GM21576 (cell line): ENCODE measurements at regions not wholly inside any gene's neighbourhood (a gene's known extent, or its start where the extent isn't known, plus 50 kb on each side); places are given as distances from the start of the nearest gene placed in this dataset.

Experiments
- ATAC-seq: cut with Tn5 transposase; IDR thresholded peaks from one replicate; pipeline ENCODE4 v1.9.1; 2021; ENCODE audit warnings: mild to moderate bottlenecking, moderate library complexity; ENCODE audit not compliant: unreplicated experiment

DNA sequence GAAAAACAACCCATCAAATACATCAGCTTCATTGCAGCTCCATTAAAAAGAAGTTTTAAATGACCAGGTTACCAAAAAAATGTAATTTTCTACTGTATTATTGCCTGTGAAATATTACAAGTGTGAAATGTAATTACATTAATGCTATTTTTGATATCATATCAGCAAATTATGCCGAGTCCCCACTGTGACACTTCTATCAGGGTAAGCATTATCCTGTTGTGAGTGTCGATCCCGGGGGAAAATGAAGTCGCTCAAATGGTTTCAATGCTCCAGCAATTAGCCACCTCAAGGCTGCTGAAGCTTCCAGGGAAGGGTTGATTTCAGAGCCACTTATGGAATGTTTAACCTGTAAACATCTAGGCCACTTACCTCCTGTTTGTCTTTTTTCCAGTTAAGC, 70.4 kb downstream of the RCN1 start:
- ATAC-seq, result no peak

DNA sequence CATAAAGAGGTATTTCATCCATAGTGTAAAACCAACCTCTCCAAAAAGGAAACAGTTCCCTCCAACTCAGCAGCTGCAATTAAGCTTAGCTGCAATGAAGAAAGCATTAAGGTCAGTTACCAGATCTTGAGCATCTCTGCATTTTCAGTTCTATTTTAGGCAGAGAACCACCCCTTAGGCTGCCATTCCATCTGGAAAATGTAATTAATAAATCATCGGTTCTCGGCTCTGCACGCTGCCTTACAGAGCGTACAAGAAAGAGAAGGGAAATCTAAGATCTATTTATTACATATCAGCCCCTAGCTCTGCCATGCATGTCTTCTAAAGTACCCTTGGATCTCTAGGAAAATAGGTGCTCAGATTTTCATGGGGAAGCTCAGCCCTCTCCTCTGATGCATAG, 71.5 kb downstream of the RCN1 start:
- no peak for ATAC-seq

- no peak for ATAC-seq
Measured at GRCh38 chr11:32162906-32163305, 72.0 kb downstream of the RCN1 start.

GRCh38 chr11:32163557-32163956, 72.7 kb downstream of the RCN1 start:
- no peak for ATAC-seq

DNA sequence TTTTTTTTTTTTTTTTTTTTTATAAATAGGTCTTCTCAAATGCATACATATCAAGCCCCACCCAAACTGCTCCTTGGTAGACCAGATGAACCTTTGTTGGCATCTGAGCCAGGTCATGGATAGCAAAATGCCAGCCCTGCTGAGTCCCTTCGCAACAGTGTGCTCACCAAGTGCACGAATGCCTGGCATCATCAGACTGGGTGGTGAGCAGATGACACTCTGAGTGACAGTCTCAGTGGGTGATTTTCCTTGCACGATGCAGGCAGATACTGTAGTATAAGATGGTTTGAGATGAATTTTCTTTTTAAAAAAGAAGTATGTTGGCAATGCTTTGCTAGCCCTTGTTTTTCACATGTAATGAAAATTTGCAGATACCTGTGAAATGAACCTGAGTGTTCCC, 74.0 kb downstream of the RCN1 start:
- no peak for ATAC-seq

DNA sequence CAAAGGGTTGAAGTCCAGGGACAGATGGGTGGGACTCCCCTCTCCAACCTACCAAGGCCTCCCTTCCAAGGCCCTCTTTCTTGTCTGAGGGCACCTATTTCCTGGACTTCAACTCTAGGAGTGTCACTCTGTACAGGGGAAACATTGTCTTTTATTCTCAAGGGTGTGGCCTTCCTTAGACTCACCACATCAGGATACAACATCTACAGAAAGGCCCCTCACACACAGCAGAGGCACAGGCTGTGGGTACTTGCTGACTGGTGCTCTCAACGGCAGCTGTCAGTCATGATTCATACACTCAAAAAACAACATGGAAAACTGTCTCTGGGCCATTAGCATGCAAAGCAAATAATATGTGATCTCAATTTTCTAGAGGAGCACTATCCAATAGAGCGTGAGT, 78.0 kb downstream of the RCN1 start:
- no peak for ATAC-seq

- no peak for ATAC-seq
Measured at GRCh38 chr11:32171445-32171844, 80.6 kb downstream of the RCN1 start.

GRCh38 chr11:32172041-32172847, 81.4 kb downstream of the RCN1 start:
- ATAC-seq, result no peak

- no peak for ATAC-seq
Measured at GRCh38 chr11:32172848-32173834, 82.3 kb downstream of the RCN1 start.

DNA sequence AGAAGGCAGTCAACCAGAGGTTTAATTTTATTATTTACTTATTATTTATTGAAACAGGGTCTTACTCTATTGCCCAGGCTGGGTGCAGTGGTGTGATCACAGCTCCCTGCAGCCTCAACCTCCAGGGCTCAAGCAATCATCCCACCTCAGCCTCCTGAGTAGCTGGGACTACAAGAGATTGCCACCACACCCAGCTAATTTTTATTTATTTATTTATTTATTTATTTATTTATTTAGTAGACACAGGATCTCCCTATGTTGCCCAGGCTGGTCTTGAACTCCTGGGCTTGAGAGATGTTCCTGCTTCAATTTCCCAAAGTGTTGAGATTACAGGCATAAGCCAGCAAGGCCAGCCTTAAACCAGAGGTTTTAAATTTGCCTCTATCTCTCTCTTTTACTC, 83.1 kb downstream of the RCN1 start:
- no peak for ATAC-seq

GRCh38 chr11:32176223-32176934, 85.5 kb downstream of the RCN1 start:
- peak; percentile 83 for ATAC-seq

DNA sequence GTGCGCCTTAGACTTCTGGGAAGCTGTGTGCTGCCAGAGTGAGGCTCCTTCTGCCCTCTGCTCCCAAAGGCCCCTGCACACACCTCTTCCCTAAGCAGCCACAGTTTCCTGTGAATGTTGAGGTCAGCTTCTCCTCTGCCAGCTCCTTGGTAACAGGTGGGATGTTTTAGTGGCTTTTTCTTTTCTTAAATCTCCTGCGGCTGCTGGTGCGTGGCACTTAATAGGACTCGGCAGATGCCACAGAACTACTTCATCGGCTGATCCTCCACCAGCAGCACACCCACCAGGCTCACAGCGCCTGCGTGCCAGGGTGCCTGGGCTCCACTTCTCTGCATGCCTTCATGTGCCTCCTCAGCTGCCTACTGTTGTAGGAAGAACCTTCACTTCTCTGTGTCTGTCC, 87.8 kb downstream of the RCN1 start:
- no peak for ATAC-seq

DNA sequence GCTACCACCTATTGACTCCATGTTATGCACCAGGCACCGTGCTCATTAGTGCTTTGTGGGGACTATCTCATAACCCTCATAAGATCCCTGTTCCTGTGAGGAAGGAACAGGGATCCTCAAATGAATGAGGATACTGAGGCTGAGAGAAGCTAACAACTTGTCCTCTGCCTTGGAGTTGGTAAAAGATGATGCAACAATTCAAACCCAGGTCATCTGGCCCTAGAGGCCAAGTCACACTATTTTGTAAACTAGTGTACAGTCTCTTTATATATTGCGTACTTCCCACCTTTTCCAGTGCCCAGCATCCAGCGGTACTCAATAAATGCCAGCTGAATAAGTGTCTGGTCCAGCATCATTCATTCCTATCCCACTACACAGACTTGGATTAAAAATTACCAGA, 92.6 kb downstream of the RCN1 start:
- no peak for ATAC-seq

DNA sequence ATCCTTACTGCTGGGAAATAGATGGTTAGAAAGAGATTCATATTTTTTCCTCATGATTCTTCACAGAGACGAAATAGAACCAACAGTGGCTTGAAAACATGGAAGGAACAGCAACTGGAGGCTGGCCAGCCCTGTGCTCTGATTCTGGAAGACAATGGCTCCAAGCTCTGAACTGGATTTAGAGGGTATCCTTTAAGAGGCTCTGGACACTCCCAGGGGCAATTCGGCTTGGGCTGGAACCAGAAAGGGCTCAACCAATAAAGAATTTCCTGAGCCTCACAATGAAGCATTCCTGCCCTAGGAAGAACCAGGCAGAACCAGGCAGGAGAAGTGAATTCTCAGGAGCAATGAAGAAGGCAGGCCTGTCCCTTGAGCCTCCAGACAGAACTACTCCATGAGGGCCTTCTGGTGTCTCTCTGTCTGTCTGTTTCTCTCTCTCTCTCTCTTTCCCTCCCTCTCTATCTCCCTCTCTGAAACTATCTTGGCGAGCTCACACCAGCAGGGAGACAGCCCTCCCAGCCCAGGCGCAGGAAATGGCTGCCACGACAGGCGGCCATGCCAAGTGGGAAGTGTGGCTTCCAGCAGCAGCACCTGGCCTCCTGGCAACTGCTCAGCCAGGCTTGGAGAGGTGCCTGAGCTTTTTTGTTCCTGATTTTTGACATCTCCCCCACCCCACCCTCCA, 93.3 kb downstream of the RCN1 start:
- ATAC-seq, result peak; percentile 15

GRCh38 chr11:32184723-32185376, 94.0 kb downstream of the RCN1 start:
- peak; percentile 63 for ATAC-seq

- no peak for ATAC-seq
Measured at GRCh38 chr11:32186118-32186517, 95.2 kb downstream of the RCN1 start.

- no peak for ATAC-seq
Measured at GRCh38 chr11:32187111-32187510, 96.2 kb downstream of the RCN1 start.

GRCh38 chr11:32188785-32189184, 97.9 kb downstream of the RCN1 start:
- no peak for ATAC-seq

DNA sequence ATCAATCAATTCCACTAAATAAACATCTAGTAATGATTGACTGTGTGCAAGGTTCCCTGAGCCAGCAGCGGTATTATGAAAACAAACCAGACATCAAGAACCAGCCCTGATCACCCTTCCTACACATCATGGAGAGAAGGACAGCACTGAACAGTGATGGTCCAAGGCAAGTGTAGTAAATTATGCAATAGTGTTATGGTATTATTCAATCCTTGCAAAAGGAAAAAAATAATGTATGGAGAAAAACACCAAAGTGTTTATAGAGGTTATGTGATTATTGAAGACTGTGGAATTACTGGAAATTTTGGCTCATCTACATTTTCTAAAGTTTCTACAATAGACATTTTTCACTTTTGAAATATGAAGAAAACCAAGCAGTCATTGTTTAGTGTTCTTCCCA, 105.3 kb downstream of the RCN1 start:
- no peak for ATAC-seq

DNA sequence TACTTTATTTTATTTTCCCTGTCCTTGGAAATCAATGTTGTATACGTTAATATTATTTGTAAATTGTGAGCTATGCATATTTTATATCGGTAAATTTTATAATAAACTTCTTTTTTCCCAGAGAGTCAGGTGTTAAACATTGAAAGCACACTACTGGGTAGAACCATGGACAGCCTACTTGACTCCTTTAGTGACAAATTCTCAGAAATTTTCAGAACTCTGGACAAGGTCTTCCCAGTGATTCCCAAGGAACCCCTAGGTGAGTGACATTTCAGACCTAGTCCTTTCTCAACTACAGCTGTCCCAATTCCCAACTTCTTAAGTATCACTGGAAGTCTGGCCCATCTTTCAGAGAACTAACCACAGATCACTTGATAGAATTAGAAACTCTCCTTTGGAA, 107.2 kb downstream of the RCN1 start:
- ATAC-seq, result no peak
